IPS-NIHi7 (cell line): ENCODE measurements at regions not wholly inside any gene's neighbourhood (a gene's known extent, or its start where the extent isn't known, plus 50 kb on each side); places are given as distances from the start of the nearest gene placed in this dataset.
"Not testable (repeated sequence)": the region's sequence is repeated elsewhere in the genome, so short reads cannot be mapped to it uniquely, and the experiment has no call there.

Source experiments
- DNase-seq: peaks from one replicate; pipeline ENCODE4 v3.0.0; 2012; ENCODE audit warnings: mixed read lengths; ENCODE audit errors: extremely low spot score

- DNase-seq, result no peak
Observed at GRCh38 chr2:12877761-12878160, 161.0 kb downstream of the TRIB2 start.

- no peak for DNase-seq
Observed at GRCh38 chr2:12879649-12880048, 162.9 kb downstream of the TRIB2 start.

GRCh38 chr2:12881952-12882351 lies 165.2 kb downstream of the TRIB2 start:
- no peak for DNase-seq

- DNase-seq, result no peak
Observed at GRCh38 chr2:12882393-12882792, 165.7 kb downstream of the TRIB2 start.

- DNase-seq, result no peak
Observed at GRCh38 chr2:12883906-12884305, 167.2 kb downstream of the TRIB2 start.

GRCh38 chr2:12884713-12885282 lies 168.1 kb downstream of the TRIB2 start:
- DNase-seq, result no peak

GRCh38 chr2:12890066-12890465 lies 173.3 kb downstream of the TRIB2 start:
- no peak for DNase-seq

- no peak for DNase-seq
Observed at GRCh38 chr2:12890481-12890991, 173.8 kb downstream of the TRIB2 start.

GRCh38 chr2:12895017-12895416 lies 178.3 kb downstream of the TRIB2 start:
- DNase-seq, result no peak

- no peak for DNase-seq
Observed at GRCh38 chr2:12896318-12896982, 179.7 kb downstream of the TRIB2 start.

GRCh38 chr2:12897181-12897580 lies 180.4 kb downstream of the TRIB2 start:
- no peak for DNase-seq

- DNase-seq, result no peak
Observed at GRCh38 chr2:12903272-12903671, 186.5 kb downstream of the TRIB2 start.

GRCh38 chr2:12910431-12910830 lies 193.7 kb downstream of the TRIB2 start:
- DNase-seq, result no peak

GRCh38 chr2:12915787-12916186 lies 199.1 kb downstream of the TRIB2 start:
- no peak for DNase-seq

- DNase-seq, result no peak
Observed at GRCh38 chr2:12918138-12918834, 201.6 kb downstream of the TRIB2 start.

GRCh38 chr2:12918835-12919445 lies 202.2 kb downstream of the TRIB2 start:
- no peak for DNase-seq

GRCh38 chr2:12921321-12921720 lies 204.6 kb downstream of the TRIB2 start:
- no peak for DNase-seq

- DNase-seq, result no peak
Observed at GRCh38 chr2:12923907-12924610, 207.3 kb downstream of the TRIB2 start.

- DNase-seq, result not testable (repeated sequence)
Observed at GRCh38 chr2:12926641-12927040, 209.9 kb downstream of the TRIB2 start.

- DNase-seq, result no peak
Observed at GRCh38 chr2:12928197-12928774, 211.6 kb downstream of the TRIB2 start.

GRCh38 chr2:12928775-12929401 lies 212.2 kb downstream of the TRIB2 start:
- no peak for DNase-seq
